ENCODE measurements at regions not wholly inside any gene's neighbourhood (a gene's known extent, or its start where the extent isn't known, plus 50 kb on each side); places are given as distances from the start of the nearest gene placed in this dataset.

GRCh38 chr5:19196631-19197030, 791.4 kb downstream of the CDH18 start:
- TF ChIP-seq CTCF (IDR thresholded peaks at IDR 0.05), result no peak
- ATAC-seq (no peak), DNase-seq (no peak)
- Histone ChIP-seq H3K4me3 (no peak overlapping the region), H3K9me3 (peaks cover 3% of the 10 kb centered on the region), H3K36me3 (ENCODE audit: low read depth) (no peaks in the 10 kb centered on the region), H3K4me1 (ENCODE audit: low read depth) (no peaks in the 10 kb centered on the region)
- intact Hi-C loops (cut with DNase I, micrococcal nuclease), result no loop called here

- ATAC-seq, result no peak
- H3K4me1 ChIP-seq (ENCODE audit: low read depth), result no peaks in the 10 kb centered on the region
- intact Hi-C loops (cut with DNase I, micrococcal nuclease), result no loop called here
- H3K4me3 ChIP-seq, result no peak overlapping the region
- no peak for DNase-seq
- no peaks in the 10 kb centered on the region for H3K36me3 ChIP-seq (ENCODE audit: low read depth)
- no peaks in the 10 kb centered on the region for H3K9me3 ChIP-seq
- TF ChIP-seq CTCF (IDR thresholded peaks at IDR 0.05), result no peak
These were observed 787.7 kb downstream of the CDH18 start for GRCh38 chr5:19200251-19200650.

GRCh38 chr5:19208397-19208796, 779.6 kb downstream of the CDH18 start:
- H3K36me3 ChIP-seq (ENCODE audit: low read depth), result no peaks in the 10 kb centered on the region
- DNase-seq, result no peak
- no peak for ATAC-seq
- peaks cover 5% of the 10 kb centered on the region for H3K9me3 ChIP-seq
- no peak overlapping the region for H3K4me3 ChIP-seq
- no peaks in the 10 kb centered on the region for H3K4me1 ChIP-seq (ENCODE audit: low read depth)
- intact Hi-C loops (cut with DNase I, micrococcal nuclease), result no loop called here
- no peak for TF ChIP-seq CTCF (IDR thresholded peaks at IDR 0.05)

GRCh38 chr5:19210886-19211285, 777.1 kb downstream of the CDH18 start:
- H3K36me3 ChIP-seq (ENCODE audit: low read depth), result no peaks in the 10 kb centered on the region
- H3K4me3 ChIP-seq, result no peak overlapping the region
- no peaks in the 10 kb centered on the region for H3K4me1 ChIP-seq (ENCODE audit: low read depth)
- TF ChIP-seq CTCF (IDR thresholded peaks at IDR 0.05), result no peak
- DNase-seq (no peak), ATAC-seq (no peak)
- peaks cover 5% of the 10 kb centered on the region for H3K9me3 ChIP-seq
- intact Hi-C loops (cut with DNase I, micrococcal nuclease), result no loop called here

- Histone ChIP-seq H3K4me3 (no peak overlapping the region), H3K36me3 (ENCODE audit: low read depth) (no peaks in the 10 kb centered on the region), H3K4me1 (ENCODE audit: low read depth) (no peaks in the 10 kb centered on the region), H3K9me3 (no peaks in the 10 kb centered on the region)
- no peak for TF ChIP-seq CTCF (IDR thresholded peaks at IDR 0.05)
- no peak for ATAC-seq
- intact Hi-C loops (cut with DNase I, micrococcal nuclease), result no loop called here
- DNase-seq, result no peak
These were observed 758.7 kb downstream of the CDH18 start for GRCh38 chr5:19229179-19229835.

- no peak overlapping the region for H3K4me3 ChIP-seq
- intact Hi-C loops (cut with DNase I, micrococcal nuclease), result no loop called here
- DNase-seq, result no peak
- no peak for ATAC-seq
- H3K36me3 ChIP-seq (ENCODE audit: low read depth), result no peaks in the 10 kb centered on the region
- no peaks in the 10 kb centered on the region for H3K4me1 ChIP-seq (ENCODE audit: low read depth)
- TF ChIP-seq CTCF (IDR thresholded peaks at IDR 0.05), result no peak
- H3K9me3 ChIP-seq, result peaks cover 5% of the 10 kb centered on the region
These were observed 754.4 kb downstream of the CDH18 start for GRCh38 chr5:19233573-19233972.
